ENCODE measurements at regions not wholly inside any gene's neighbourhood (a gene's known extent, or its start where the extent isn't known, plus 50 kb on each side); places are given as distances from the start of the nearest gene placed in this dataset.

DNA sequence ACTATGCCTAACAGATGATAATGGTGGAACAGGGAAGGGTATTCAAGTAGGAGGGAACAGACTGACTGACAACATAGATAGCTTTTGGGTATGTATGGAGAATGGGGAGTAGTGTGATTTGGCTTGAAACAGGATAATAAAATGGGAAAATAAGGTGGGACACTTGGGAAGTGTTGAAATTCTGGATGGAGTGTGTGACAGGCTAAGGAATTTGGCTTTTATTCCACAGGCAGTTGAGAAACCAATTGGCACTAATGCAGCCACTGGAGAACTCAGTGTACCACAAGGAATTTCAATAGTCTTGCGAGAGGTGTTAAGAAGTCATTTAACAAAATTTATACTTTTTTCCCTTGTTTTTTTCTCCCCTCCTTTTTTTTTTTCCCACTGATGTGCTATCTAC is 153.5 kb upstream of the ELAVL2 start:
- H3K36me3 ChIP-seq: no peaks in the 10 kb centered on the region
- intact Hi-C loops (cut with DNase I): no loop called here
- H3K9me3 ChIP-seq: no peaks in the 10 kb centered on the region
- H3K4me1 ChIP-seq: no peaks in the 10 kb centered on the region
- TF ChIP-seq, protein P1, sequence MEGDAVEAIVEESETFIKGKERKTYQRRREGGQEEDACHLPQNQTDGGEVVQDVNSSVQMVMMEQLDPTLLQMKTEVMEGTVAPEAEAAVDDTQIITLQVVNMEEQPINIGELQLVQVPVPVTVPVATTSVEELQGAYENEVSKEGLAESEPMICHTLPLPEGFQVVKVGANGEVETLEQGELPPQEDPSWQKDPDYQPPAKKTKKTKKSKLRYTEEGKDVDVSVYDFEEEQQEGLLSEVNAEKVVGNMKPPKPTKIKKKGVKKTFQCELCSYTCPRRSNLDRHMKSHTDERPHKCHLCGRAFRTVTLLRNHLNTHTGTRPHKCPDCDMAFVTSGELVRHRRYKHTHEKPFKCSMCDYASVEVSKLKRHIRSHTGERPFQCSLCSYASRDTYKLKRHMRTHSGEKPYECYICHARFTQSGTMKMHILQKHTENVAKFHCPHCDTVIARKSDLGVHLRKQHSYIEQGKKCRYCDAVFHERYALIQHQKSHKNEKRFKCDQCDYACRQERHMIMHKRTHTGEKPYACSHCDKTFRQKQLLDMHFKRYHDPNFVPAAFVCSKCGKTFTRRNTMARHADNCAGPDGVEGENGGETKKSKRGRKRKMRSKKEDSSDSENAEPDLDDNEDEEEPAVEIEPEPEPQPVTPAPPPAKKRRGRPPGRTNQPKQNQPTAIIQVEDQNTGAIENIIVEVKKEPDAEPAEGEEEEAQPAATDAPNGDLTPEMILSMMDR (IDR thresholded peaks at IDR 0.05): no peak
- TF ChIP-seq POLR2A (IDR thresholded peaks at IDR 0.05): no peak
- WGBS, 2 donors: 50 to 75% methylated on average over 1 of the region's 1 CpG
- no peak overlapping the region for H3K4me3 ChIP-seq (replicated peaks in 1 of 3)
- H3K27ac ChIP-seq: no peak overlapping the region
- DNase-seq: no peak
- no peaks in the 10 kb centered on the region for H3K27me3 ChIP-seq

GRCh38 chr9:23962101-23962500 is 136.1 kb upstream of the ELAVL2 start:
- no peak overlapping the region for H3K4me3 ChIP-seq (replicated peaks in 1 of 3)
- TF ChIP-seq, protein P1 (IDR thresholded peaks at IDR 0.05): no peak
- no peak for TF ChIP-seq POLR2A (IDR thresholded peaks at IDR 0.05)
- 88 to 96% methylated on average over 2 of the region's 2 CpGs for WGBS, 2 donors
- H3K27ac ChIP-seq: no peak overlapping the region
- H3K9me3 ChIP-seq: no peaks in the 10 kb centered on the region
- intact Hi-C loops (cut with DNase I): no loop called here
- H3K36me3 ChIP-seq: no peaks in the 10 kb centered on the region
- DNase-seq: no peak
- no peaks in the 10 kb centered on the region for H3K4me1 ChIP-seq
- H3K27me3 ChIP-seq: no peaks in the 10 kb centered on the region

GRCh38 chr9:23945897-23946296 is 119.9 kb upstream of the ELAVL2 start:
- no peak overlapping the region for H3K27ac ChIP-seq
- DNase-seq: no peak
- no peaks in the 10 kb centered on the region for H3K4me1 ChIP-seq
- H3K36me3 ChIP-seq: no peaks in the 10 kb centered on the region
- 86 to 91% methylated on average over 6 of the region's 6 CpGs for WGBS, 2 donors
- H3K4me3 ChIP-seq (replicated peaks in 1 of 3): no peak overlapping the region
- intact Hi-C loops (cut with DNase I): no loop called here
- no peaks in the 10 kb centered on the region for H3K9me3 ChIP-seq
- H3K27me3 ChIP-seq: no peaks in the 10 kb centered on the region
- TF ChIP-seq POLR2A (IDR thresholded peaks at IDR 0.05): no peak
- TF ChIP-seq, protein P1 (IDR thresholded peaks at IDR 0.05): no peak

GRCh38 chr9:23941051-23941450 is 115.0 kb upstream of the ELAVL2 start:
- no peak for DNase-seq
- Histone ChIP-seq H3K27ac (no peak overlapping the region), H3K27me3 (no peaks in the 10 kb centered on the region), H3K36me3 (no peaks in the 10 kb centered on the region), H3K4me1 (no peaks in the 10 kb centered on the region), H3K4me3 (replicated peaks in 1 of 3) (no peak overlapping the region), H3K9me3 (no peaks in the 10 kb centered on the region)
- intact Hi-C loops (cut with DNase I): no loop called here
- TF ChIP-seq, protein P1 (IDR thresholded peaks at IDR 0.05): no peak
- TF ChIP-seq POLR2A (IDR thresholded peaks at IDR 0.05): no peak
- WGBS, 2 donors: 66 to 68% methylated on average over 3 of the region's 3 CpGs

DNA sequence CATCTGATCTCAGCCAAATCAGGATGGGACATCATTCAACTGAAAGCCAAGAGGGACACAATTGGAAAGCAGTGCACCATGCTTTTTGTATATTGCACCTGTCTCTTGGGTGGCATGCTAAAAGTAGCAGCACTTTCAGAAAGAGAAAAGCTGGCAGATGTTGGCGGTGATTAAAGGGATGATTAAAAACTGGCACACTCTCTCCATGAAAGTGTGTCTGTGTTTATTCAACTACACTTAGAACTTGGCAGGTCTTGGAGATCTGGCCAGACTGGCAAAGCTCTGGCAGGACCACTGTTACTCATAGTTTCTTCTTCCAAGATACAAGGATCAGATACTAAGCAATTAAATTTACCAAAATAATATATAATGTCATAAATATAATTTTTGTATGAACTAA is 112.9 kb upstream of the ELAVL2 start:
- Histone ChIP-seq H3K27ac (no peak overlapping the region), H3K36me3 (no peaks in the 10 kb centered on the region)
- intact Hi-C loops (cut with DNase I): no loop called here

More for the DNA sequence above, 112.9 kb upstream of the ELAVL2 start:
- TF ChIP-seq, protein P1 (IDR thresholded peaks at IDR 0.05): no peak
- no peak for TF ChIP-seq POLR2A (IDR thresholded peaks at IDR 0.05)
- H3K4me3 ChIP-seq (replicated peaks in 1 of 3): no peak overlapping the region
- H3K27me3 ChIP-seq: no peaks in the 10 kb centered on the region
- 88 to 89% methylated on average over 1 of the region's 1 CpG for WGBS, 2 donors
- H3K4me1 ChIP-seq: no peaks in the 10 kb centered on the region
- no peaks in the 10 kb centered on the region for H3K9me3 ChIP-seq
- DNase-seq: no peak
